Stimulated activated CD8-positive, alpha-beta memory T cell treated with anti-CD3 and anti-CD28 coated beads, Interleukin-7, amount 100 ng/mL, for 24 hours (primary cell): ENCODE measurements at regions not wholly inside any gene's neighbourhood (a gene's known extent, or its start where the extent isn't known, plus 50 kb on each side); places are given as distances from the start of the nearest gene placed in this dataset.
"Not testable (repeated sequence)": the region's sequence is repeated elsewhere in the genome, so short reads cannot be mapped to it uniquely, and the experiment has no call there.

Experiments
- DNase-seq: peaks from one replicate; pipeline ENCODE4 v3.0.0-alpha.2; 2020; ENCODE audit warnings: low read depth

DNA sequence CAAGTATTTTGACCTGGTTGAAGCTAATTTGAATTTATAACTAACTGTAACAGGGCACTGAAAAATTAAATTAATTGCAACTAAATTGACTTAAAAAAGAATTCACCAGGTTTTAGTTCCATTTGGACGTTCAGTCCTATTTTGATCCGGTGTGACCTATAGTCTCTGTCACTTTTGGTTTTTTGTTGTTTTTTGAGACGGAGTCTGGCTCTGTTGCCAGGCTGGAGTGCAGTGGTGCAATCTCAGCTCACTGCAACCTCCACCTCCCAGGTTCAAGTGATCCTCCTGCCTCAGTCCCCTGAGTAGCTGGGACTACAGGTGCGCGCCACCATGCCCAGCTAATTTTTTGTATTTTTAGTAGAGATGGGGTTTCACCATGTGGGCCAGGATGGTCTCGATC, 91.2 kb downstream of the GADD45G start:
- not testable (repeated sequence) for DNase-seq

DNA sequence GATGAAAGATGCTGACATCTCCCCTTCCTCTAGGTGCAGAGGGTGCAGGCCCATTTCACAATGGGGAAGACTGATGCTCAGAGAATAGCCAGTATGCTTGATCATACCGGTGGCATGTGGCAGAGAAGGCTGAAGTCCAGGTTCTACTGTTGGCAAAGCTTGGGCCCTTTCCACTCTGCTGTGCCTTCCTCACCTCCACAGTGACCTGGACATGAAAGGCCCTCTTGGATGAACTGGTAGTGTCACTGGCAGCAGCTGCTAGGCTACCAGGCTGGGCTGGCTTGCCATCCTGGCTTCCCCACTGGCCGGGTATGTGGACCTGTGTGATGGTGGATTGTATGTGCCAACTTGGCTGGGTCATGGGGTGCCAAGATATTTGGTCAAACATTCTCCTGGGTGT, 92.0 kb downstream of the GADD45G start:
- DNase-seq: no peak

DNA sequence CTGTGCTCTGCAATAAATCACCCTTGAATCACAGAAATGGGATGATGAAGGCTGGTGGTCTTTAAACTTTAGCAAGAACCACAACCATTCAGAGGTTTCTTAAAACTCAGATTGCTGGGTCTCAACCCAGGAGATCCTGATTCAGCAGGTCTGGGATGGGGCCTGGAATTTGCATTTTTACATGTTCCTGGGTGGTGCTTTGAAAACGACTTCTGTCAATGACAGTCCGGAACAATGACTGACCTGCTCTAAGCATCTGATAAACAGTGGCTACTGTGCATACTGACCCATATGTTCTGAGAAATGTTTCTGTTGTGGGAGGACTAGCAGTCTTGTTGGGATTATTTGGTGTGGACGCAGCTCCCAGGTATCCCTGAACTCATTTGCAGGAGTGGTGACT, 92.7 kb downstream of the GADD45G start:
- no peak for DNase-seq

DNA sequence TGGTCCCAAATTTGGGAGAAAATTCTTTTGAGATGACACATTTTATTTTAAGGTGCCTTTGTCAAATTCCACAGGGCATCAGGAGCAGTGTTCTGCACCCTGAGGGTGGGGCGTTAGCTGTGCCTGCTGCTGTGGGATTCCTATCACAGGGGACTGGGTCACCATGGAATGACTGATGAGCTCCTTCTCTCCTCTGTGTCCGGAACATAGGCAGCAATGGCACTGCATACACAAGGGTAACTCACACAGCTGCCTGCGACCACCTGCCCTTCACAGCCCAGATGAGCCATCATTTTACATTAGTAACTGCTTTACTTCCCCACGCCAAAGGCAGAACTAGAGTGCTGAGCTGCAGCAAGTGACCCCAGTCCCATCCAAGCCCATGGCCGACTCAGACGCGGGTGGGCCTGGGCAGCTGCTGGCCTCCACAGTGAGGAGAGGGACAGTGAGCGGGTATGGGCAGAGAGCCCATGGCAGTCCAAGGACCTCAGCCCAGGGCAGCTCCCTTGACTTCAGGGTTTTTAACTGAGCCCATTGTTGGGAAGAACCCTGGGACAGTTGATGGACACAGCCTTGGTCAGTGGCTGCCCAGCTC, 93.7 kb downstream of the GADD45G start:
- DNase-seq: no peak

DNA sequence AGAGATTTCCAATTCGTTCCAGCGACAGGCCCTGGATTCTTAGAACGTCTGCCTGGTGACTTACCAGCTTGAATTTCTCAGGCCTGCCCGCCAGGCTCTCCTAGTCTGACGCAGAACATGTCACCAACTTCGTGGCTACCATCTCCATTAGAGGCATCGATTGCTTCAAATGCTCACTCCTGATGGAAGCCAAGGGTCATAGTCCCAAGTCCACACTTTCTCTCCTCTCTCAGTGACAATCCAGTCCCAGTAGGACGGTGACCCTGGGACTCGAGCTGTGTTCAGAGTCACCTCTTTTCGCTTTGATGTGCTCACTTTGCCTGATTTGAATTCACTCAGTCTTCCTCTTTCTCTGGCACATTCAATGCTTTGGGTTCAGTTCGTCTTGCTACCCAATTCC, 94.8 kb downstream of the GADD45G start:
- DNase-seq: no peak

DNA sequence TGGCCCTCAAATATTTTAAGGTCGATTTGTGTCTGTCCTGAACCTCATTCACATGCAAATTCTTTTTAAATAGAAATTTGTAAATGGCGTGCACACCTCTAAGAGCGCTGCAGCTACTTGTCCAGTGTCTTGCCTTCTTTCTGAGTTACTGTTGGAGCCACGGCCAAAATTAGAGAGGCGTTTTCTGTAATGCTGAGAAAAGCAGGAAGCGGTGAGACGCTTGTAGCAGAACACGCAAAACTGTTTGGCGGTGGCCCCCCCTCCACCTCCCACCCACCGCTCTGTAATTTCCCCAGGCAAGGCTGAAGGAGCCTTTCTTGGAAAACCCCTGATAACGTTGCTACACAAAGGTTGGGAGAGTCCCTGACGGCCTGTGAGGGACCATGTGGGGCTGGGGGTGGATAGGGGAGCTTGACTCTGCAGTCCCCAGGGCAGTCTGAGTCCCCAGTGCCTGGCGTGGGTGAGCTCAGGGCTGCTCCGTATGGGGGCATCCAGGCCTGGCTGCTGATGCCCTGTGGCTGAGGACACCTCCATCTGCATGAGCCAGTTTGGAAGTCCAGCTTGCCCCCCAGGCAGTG, 96.5 kb downstream of the GADD45G start:
- DNase-seq: peak; percentile 45

DNA sequence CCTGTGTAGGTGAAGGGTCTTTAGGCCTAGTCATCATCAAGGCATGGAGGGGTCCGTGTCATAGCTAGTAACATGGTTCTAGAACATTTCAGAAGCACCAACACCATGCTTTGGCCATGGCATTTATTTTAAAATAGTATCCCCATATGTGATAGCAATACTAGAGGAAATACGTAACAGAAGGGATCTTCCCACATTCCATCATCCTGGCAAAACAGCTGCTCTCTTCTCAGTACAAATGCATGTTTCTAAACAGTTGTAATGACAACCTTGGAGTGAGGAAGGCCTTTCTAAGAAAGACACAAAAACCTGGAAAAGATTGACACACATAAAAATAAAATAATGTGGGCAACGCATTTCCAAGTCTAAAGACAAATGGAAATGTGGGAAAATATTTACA, 97.6 kb downstream of the GADD45G start:
- no peak for DNase-seq

DNA sequence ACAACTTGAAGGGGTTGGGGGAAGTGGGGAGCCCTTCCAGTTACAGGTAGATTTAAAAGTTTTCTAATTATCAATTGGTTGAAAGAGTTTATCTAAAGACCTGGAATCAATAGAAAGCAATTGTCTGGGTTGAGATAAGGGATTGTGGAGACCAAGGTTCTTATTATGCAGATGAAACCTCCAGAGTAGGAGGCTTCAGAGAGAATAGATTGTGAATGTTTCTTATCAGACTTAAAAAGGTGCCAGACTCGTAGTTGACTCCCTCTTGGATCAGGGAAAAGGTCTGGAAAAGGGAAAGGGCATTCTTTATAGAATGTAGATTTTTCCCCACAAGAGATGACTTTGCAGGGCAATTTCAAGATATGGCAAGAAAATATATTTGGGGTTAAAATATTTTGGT, 100.8 kb downstream of the GADD45G start:
- no peak for DNase-seq

DNA sequence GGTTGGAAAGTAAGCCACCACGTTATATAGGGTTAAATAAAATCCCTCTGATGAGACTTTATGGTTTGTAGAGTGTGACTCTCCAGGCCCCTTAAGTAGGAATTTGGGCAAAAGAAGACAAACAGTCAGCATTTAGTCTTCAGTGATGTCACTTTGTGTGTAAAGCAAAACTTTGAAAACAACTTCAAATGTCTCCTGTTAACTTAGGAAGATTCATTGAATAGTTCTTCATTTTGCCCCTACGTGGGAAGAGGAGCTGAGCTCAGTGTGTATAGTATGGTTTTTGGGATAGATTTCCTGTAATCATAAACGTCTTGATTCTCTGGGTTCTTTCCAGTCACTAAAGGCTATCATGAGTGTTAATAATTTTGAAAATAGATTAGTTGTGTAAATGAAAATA, 101.3 kb downstream of the GADD45G start:
- no peak for DNase-seq

DNA sequence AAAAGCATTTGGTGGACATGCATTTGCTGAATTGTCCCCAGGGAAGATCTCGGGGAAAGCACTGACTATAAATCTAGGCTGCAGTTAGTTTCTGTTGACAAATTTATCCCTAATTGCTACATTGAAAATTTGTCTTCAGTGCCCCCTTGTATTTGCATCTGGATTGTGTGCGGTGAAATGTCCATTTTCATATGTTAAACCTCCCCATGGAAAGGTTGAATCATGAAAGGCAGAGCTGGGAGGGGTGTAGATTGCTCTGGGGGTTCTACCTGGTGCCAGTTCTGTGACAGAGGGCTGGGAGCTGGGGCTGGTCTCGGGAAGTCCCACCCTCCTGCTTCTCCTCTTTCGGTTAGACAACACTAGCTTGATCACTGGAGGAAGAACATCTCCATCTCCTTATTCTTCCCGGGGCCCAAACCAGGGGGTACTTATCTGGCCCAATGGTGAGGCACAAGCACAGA, 101.9 kb downstream of the GADD45G start:
- DNase-seq: no peak

DNA sequence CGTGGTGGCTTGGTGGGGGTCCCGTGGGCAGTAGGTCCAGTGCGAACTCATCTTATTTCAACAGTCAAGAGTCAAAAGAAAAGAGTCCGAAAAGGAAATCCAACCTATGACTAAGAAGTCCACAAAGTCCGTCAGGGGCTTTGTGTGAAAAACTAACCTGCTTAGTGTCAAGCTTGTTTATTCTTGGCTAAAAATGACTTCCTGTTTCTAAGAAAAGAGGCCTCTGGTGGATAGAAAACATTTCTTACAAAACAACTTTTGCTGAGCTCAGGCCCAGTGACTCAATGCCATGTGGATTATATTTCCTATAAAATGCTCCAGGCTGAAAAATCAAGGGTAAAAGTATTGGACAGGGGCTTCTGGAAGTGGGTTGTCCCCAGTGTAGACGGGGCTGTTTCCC, 105.9 kb downstream of the GADD45G start:
- no peak for DNase-seq

DNA sequence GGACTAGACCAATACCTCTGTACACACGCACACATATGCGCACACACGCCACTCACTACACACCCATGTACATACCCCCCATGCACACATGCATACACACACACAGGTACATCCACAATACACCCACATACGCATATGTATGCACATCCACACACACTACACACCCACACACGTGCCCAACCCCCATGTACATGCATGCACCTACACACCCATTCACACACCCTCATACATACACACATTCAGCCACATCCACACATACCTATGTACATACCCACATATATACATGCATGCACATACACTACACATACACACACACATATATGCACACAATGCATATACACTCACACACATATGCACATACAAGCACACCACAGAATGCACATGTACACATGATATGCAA, 107.1 kb downstream of the GADD45G start:
- DNase-seq: no peak

DNA sequence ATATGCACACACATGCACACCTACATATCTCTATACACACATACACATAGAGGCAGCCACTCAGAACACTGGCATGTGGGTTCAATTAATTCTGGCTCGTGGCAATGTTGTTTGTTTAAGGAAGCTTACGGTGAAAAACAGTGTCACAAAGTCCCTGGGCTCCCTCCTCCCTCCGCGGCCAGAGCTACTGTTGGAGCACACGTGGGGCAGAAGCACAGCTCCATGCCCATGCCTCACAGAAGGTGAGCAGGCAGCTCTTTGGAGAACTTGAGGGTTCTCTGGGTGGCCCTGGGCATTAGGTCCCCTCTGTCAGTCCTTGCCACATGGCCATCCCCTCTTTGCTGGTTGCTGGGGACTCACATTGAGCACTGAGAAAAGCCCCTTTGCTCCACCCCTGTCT, 107.5 kb downstream of the GADD45G start:
- DNase-seq: no peak

DNA sequence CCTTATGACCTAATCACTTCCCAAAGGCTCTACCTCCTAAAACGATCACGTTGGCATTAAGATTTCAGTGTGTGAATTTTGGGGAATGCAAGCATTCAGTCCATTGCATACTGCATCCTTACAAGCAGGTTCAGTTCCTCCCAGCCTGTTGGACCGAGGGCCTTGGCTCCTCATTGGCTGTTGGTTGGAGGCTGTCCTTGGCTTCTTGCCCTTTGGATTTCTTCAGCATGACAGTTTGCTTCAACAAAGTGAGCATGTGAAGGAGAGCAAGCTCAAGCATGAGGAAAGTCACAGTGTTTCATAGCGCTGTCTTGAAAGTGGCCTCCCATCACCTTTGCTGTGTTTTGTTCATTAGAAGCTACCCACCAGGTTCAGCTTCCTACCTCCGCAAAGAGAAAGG, 109.5 kb downstream of the GADD45G start:
- DNase-seq: no peak

DNA sequence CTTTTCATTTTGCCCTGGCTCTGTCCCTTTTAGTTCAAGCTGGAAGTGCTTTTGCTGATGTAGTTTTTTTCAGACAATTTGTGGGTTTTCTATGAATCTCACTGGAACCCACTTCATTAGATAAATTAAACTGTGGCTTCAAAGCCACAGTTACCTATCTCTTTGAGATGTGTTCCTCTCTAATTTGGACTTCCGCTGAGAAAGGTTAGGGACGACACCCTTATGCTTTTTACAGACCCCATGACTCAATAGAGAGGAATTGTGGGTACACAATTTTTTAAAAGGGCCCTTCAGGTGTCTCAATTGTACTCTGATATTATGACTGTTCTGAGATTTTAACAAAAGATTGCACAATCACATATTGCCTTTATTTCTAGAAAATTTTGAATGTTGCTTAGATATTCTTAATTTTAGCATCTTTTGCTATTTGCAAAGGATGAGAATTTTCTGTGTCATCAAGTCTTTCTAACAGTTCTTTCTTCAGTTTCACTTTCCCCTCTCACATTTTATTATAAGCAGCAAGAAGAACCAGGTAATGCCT, 110.6 kb downstream of the GADD45G start:
- no peak for DNase-seq

DNA sequence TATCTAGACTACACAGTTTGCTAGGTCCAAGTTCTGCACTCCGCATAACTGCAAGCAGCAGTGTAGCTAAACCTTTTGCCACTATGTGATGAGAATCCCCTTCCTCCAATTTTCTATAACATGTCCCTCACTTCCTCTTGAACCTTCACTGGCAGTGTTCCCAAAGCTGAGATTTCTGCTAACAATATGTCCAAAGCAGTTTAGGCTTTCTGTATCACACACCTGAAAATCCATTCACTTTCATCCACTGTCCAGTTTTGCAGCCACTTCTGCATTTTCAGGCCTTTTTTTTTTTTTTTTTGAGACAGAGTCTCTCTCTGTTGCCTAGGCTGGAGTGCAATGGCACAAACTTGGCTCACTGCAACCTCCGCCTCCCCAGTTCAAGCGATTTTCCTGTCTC, 111.1 kb downstream of the GADD45G start:
- no peak for DNase-seq

DNA sequence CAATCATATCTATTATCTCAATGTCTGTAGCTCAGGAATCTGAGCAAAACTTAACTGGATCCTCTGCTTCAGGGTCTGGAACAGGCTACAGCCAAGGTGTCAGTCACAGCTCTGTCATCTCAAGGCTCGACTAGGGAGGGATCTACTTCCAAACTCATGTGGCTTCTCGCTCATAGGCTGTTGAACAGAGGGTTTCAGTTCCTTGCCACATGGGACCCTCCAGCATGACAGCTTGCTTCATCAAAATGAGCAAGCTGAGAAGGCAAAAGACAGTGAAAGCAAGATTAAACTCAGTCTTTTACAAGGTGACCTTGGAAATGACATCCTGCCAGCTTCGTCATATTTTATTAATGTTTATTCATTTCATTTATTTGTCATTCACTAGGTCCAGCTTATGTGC, 111.7 kb downstream of the GADD45G start:
- no peak for DNase-seq

DNA sequence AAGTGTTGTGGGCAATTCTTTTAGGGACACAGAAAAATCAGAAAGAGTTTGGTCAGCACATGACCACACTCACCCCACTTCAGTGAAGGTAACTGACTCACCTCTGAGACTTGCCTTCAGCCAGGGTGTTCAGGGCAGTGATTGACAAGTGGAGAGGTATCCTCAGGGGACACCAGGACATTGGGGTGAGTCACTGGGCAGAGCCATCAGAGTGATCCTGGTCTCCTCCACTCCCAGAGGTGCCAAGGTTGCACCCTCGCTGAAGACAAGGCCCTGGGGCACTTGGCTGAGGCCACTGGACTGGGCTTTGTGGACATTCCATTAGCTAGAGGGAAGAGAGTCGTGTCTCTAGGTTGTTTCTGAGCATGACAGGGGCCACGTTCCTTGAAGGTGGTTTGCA, 113.4 kb downstream of the GADD45G start:
- DNase-seq: no peak

DNA sequence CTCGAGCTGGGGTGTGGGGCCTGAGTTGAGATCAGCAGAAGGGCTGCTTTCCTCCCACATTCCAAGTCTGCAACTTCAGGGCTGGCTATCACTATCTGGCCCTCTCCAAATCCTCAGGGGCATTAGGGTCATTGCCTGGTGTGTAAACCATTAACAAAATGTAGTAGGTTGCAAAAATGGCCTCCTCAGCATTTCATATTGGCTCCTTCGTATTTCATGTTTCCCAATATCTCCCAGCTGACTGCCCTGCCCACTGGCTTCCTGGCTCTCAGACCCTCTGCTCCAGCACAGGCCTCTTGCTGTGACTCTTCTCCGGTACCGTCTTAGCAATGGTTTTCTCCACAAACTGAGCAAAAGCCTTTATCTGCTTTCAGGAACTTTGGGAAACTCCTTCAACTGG, 113.8 kb downstream of the GADD45G start:
- no peak for DNase-seq

DNA sequence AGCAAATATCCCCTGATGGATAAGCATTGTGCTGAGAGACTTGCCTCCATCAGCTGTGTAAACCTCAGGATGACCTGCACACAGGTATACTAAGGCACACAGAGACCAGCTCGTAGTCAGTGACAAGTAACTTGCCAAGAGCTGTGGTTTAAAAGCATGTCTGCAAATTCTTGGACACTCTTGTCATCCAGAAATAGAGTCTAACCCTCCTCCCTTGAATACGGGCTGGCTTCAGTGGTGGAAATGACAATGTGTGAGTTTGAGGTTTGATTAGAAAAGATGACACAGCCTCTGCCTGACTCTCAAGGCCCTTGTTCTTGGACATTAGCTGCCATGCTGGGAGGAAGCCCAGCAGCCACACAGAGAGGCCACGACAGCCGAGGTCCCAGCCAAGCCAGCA, 114.4 kb downstream of the GADD45G start:
- DNase-seq: no peak

DNA sequence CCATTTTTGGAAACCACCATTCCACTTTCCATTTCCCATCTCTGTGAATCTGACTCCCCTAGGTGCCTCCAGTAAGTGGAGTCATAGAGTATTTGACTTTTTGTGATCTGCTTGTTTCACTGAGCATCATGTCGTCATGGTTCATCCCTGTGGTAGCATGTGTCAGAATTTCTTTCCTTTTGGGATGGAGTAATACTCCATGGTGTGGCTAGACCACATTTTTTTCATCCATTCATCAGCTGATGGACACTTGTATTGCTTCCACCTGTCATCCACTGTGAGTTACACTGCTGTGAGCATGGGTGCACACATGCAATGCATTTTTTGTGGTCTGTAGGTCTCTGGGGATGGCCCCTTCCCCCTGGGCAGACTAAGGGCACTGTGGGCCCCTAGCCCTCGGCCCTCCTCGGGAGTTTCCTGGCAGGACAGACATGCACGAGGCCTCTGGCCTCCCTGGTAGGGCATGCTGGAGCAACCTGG, 115.9 kb downstream of the GADD45G start:
- no peak for DNase-seq

DNA sequence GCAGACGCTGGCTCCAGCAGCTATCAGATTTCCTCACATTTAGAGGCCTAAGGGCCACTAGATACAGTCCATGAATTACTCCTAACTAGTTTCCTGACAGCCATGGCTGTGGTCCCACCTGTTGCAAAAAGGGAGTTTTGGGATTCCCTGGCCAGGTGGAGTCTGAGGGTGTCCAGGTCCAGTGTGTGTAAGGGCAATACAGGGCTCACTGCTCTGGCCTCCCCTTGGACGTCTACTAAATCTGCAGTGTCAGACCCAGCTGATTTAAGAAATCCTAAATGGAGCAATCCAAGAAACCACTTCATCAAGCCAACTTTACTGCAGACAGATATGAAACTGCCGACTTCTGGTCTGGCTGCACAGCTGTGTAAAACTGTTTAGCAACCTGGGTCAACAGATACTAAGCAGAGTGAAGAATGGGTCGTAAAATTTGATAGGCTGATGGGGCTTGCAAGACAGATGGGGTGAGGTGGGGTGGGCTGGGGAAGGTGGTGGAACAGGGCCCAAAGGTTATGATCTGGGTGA, 116.4 kb downstream of the GADD45G start:
- no peak for DNase-seq

DNA sequence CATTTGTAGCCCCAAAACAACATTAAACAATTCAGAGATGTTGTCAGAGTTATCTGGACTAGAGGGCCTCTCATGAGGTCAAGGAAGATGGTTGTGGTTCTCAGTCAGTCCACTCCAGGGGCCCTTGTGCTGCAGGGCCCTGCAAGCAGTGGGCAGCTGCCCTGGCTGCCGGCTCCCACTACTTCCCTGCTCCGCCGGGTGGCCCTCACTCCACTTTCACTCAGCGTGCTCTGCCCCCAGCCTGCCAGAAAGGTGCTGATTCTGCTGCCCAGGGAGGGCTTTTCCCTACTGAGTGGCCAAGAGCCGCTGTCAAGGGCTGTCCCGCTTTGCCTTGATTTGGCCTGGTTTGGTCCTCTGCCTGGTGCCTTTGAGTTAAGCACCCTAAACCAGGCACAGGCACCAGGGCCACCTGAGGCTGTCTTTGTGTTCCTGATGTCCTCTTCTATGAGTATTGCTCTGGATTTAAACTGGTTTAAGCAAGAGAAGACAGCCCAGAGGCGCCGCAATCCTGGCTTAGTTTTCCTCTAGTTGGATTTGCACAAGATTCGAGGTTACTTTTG, 117.2 kb downstream of the GADD45G start:
- no peak for DNase-seq
